GM18519 (cell line): ENCODE measurements at regions not wholly inside any gene's neighbourhood (a gene's known extent, or its start where the extent isn't known, plus 50 kb on each side); places are given as distances from the start of the nearest gene placed in this dataset.
A peak's percentile ranks its signal among the peaks of the same experiment; 100 is the strongest.
"Not testable (repeated sequence)": the region's sequence is repeated elsewhere in the genome, so short reads cannot be mapped to it uniquely, and the experiment has no call there.

Experiments used
- ATAC-seq: cut with Tn5 transposase; IDR thresholded peaks from one replicate; pipeline ENCODE4 v1.9.1; 2021; ENCODE audit warnings: mild to moderate bottlenecking, moderate library complexity; ENCODE audit not compliant: unreplicated experiment, low FRiP score

DNA sequence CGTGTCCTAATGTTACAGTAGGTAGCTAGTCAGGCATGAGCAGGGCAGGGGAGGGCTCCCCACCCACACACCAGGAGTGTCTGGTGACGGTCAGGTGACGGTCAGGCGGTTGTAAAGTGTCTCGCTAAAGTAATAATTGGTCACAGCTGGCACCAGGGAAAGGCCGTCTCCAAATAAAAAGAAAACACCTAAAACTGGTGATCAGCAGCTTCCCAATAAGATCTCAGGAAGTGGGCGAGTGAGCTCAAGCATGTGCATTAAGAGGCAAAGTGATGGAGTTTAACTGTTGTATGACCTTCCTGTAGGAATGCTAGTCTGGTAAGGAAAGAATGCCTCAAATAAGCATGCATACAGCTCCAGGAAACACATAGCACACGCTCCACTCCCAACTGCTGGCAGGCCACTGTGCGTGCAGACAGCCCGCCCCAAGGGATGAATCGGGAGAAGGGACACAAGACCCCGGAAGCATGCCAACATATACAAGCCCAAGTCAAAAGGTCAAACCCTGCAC lies 177.1 kb downstream of the RNF144A start:
- no peak for ATAC-seq

DNA sequence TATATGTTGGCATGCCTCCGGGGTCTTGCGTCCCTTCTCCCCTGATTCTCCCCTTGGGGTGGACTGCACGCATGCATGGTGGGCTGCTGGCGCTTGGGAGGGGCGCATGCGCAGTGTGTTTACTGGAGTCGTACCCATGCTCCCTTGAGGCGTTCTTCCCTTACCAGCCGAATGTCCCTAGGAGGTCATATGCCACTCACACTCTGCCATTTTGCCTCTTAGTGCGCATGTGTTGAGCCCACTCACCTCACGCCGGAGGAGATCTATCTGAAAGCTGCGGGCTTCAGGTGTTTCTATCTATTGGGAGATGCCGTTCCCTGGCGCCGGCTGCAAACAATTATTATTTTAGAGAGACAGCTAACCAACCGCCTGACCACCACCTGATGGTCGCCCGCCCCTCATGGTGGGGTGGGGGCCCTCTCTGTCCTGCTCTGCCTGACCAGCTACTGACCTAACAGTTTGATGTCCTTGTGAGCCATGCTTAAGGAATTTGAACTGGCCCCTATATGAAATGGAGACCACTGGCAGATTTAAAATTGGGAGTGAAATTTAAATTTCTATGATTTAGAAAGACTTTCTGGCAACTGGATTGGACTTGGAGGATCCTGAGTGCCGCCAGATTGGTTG lies 179.6 kb downstream of the RNF144A start:
- ATAC-seq, result no peak

DNA sequence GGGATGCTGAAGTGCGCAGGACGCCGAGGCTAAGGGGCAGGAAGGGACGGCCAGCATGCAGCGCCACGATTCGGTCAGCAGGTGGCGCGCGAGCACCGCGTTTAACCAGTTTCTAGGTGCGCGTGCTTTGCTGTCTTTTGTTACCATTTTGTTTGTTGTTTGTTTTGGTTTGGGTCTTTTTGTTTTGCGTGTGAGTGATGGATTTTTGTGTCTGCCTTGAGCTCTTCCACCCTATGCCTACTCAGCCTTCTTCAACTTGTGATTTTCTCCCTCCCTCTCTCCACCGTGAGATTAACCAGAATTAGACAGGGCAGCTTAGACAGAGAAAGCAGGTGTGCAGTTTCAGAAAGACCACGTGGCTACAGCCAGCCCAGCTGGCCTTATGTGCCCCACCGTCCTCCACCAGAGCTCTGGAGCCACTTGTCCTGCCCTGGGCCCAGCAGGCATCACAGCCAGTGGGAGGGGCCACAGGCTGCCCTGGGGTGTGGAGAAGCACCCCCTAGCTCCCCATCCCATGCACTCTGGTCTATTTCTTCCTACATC lies 180.2 kb downstream of the RNF144A start:
- peak; percentile 78 for ATAC-seq

DNA sequence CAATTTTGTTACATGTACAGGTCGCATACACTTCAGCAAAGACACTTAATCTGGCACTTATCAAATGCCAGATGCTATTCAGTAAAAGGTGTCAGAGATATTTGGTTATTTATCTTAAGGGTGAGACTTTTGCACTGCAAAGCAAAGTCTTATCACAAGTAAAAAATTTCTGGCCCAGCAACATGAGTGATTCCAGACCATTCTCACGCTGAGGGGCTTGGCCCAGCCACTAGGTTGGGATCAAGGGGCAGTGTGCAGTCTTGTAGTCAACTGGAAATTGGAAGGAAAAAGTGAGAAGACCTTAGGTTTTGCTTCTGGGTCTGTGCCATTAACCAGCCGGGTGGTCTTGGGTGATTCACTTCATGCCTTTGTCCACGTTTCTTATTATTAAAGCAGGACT lies 181.6 kb downstream of the RNF144A start:
- no peak for ATAC-seq

DNA sequence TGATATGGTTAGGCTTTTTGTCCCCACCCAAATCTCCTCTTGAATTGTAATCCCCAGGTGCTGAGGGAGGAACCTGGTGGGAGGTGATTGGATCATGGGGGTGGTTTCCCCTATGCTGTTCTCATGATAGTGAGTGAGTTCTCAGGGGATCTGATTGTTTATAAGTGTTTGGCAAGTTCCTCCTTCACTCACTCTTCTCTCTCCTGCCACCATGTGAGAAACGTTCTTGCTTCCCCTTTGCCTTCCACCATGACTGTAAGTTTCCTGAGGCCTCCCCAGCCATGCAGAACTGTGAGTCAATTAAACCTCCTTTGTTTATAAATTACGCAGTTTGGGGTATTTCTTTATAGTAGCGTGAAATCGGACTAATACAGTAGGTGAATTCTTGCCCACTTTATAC lies 182.5 kb downstream of the RNF144A start:
- not testable (repeated sequence) for ATAC-seq

DNA sequence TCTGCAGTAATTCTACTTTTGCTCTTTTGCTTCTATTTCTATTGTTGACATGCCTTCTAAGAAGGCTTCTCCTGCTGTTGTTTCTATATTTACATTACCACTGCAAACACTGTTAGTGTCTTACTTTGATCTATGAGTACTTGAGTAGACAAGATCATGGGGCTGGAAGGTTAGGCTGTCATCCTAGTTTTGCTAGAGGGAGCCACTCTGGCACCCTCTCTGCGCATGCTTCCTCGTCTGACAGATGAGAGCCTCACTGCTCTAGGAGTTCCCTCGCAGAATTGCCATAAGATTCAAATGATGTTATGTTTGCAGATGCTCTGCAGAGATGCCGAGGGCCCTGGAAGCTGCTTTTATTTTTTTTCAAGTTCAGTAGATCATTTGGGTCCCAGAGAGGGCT lies 185.6 kb downstream of the RNF144A start:
- ATAC-seq, result no peak

DNA sequence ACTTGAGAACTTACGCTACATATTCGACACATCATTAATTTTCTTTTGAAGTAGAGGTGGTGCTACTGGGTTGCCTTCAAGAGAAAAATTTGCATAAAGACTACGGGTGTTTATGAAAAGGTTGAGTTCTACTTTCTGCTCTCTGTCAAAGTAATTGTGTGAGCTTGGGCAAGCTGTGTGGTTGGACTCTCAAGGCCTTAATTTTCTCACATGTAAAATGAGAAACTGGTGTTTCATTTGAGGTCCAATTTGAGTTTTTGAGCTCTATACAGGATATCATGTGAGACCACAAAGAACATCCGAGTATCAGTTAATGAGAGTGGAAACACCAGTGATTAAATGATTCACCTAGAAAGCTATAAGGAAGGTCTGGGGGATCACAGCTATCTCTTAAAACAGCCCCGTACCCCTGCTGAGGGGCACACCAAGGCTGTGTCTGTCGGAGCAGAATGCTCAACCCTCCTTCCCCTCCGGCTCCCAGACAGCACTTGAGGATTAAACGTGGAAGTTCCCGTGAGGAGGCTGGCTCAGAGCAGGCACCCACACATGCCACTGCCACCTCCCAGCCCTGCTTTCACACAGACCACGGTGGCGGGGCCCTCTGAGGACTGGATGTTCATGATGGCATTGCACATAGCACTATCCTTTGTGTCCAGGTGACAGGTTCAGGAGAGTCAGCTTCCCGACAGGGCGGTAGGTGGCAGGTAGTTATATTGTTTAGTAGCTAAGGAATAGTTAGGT lies 191.8 kb downstream of the RNF144A start:
- ATAC-seq, result no peak

DNA sequence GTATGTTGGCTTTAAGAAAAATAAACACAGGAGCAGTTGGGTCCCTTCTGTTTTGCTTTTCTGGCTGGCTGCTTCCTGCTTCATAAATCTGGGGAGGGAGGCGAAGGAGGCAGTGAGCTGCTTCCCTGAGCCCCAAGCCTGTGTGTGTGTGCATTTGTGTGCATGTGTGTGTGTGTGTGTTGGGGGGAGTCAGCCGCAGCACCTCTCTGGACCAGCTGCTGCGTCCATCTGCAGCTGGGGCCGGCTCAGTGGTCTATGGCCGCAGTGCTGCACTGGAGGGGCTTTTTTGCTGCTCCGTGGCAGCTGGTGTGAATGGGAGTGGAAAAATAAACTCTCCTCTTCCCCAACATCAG lies 192.3 kb downstream of the RNF144A start:
- ATAC-seq, result no peak

DNA sequence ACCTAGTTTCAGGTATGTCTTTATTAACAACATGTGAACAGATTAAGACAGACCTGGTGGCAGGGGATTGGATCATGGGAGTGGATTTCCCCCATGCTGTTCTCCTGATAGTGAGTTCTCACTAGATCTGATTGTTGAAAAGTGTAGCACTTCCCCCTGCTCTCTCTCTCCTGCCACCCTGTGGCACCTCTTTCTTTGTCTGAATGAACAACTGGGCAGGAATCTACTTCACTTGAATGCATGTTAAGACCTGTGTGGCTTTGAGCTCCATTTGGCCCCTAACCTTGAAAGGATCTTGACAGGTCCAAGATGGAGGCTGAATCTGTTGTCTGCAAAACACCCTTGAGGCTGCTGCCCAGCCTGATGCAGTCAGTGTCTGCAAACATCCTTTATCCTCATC lies 194.4 kb downstream of the RNF144A start:
- ATAC-seq, result no peak

DNA sequence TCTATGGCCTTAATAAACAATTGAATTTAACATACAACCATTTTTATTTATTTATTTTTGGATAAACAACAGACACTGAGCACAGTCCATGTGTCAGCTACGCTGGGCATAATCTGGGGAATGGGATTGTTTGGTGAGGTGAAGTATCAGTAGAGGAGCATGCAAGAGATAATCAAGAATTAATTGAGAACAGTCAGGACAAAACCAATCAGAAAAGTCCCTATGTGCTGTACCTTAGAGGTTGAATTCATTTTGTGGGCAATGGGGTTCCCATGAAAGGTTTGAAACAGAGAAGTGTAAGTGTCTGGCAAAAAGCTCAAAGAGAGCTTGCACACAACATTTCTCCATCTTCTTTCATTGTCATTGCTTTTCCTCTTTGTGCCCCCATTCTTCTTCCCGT lies 198.2 kb downstream of the RNF144A start:
- ATAC-seq, result no peak

DNA sequence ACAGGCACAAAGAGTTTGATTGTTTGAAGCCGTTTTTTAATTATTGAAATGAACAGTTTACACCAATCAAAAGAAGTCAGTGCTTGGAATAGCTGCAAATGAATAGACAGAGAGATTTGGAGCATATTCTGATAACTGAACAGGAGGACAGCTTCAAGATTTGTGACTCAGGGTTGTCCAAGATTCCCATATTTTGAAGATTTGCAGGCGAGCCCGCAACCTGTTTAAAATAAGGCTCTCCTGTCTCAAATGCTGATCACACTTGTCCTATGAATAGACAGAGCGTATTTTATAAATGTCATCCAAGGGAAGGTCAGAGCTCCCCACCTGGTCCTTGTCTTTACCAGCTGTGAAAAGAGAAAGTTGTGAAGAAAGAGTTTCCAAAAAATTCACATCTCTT lies 198.7 kb downstream of the RNF144A start:
- no peak for ATAC-seq

DNA sequence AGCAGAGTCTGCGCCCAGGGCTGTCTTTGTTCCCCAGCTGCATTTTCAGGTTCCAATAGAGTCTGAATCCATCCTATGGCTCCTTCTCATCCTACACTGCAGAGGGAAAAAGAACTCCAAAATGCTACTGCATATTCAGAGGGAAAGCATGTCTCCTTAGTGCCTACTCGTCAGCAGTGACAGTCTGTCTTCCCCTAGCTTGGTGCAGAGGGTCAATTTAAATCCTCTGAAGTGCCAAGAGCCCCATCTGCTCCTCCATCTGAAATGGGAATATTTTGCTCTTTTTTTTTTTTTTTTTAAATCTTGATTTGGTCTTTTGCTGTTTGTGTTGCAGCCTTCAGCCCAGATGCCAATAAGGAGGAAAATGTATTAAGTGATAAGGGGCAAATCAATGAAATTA lies 199.3 kb downstream of the RNF144A start:
- no peak for ATAC-seq

DNA sequence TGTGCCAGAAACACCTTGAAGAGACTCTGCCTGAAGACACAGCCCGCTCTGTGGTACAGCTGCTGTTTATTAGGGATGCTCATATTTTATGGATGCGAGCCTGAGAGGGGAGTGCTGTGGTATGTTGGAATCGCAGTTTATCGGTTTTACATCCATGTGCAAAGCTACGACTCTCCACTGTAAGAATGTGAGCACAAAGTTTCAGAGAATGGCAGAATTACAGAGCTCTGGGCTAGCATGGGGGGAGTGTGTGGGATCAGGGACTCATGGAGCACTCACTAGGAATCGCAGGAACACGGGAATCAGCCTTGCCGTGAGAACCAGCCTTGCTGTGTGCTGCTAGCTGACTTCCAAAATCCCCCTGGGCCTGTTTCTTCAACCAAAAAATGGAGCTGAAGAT lies 199.9 kb downstream of the RNF144A start:
- ATAC-seq, result no peak

DNA sequence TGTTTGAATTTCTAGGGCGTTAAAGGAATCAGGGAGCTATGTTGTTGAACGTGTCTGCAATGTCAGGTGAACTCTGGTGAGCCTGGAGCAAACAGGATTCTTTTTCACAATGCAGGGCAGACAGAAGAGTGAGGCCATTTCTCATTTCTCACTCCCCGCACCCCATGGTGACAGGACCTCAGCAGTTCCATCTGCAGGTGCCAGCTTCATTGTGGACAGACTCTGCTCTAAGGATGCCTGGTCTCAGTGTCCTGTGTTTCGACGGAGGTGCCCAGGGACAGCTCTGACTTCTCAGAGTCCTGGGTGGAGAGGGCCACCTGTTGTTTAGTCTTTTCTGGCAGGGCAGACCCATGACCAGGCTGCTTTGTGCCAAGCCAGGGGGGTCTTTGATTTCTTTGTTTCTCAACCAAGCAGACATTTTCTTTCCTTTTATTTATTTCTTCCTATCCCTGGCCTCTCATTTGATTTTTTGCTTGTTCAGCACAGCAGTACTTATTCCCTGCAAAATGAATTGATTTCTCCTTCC lies 201.5 kb downstream of the RNF144A start:
- ATAC-seq, result no peak

DNA sequence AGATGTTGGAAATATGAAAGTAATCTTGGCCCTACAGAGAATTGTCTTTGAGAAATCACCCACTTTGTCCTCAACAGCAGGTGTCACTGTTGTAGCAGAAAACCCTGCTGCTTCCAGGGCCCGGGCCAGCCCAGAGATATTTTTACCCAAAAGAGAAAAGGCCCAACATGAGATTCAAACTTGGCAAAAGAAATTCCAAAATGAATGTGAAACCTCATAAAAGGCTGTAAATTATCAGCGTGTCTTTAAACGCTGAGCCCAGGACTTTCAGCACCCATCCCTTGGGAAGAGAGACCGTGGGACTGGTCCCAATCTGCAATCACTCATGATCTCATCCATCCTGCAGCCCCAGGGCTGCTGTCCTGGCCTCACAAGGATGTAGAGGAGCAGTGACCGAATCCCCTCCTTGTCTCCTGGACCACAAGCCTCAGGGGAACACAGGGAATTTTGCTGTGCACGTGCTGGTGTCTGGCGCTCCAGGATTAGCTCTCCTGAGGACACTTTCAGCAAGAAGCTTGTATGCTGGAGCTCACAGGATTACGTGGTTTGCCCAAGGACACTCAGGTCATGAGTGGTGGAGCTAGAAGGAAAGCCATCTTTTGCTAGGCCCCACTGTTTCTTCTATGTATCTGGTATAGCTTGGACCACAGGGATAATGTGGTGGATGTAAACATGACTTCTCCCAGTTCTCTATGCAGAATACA lies 202.1 kb downstream of the RNF144A start:
- no peak for ATAC-seq

DNA sequence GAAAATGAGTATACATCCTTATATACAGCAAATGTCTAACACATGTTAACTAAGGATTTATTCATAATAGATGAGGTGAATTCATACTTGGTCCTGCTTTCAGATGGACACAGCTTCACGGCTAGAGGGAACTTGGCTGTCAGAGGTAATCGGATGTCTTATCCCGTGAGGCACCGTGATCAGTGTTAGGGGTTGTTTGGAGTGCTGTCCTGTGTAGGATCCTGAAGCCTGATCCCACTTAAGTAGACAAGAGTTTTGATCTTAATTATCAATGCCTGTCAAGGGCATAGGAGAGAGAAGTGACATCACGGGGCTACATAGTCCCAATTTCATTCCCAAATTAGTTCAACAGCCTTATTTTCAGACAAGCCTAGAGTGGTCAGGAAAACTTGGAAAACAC lies 204.6 kb downstream of the RNF144A start:
- no peak for ATAC-seq

DNA sequence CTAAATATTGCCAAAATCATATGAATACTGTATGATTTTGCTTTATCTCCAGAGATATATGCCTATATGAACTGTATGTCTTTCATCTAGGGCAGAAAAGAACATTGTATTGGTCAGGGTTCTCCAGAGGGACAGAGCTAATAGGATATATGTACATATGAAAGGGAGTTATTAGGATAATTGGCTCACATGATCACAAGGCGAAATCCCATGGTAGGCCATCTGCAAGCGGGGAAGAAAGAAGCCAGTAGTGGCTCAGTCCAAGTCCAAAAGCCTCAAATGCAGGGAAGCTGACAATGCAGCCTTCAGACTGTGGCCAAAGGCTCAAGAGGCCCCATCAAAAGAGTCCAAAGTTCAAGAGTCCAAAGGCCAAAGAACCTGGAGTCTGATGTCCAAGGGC lies 209.9 kb downstream of the RNF144A start:
- no peak for ATAC-seq

DNA sequence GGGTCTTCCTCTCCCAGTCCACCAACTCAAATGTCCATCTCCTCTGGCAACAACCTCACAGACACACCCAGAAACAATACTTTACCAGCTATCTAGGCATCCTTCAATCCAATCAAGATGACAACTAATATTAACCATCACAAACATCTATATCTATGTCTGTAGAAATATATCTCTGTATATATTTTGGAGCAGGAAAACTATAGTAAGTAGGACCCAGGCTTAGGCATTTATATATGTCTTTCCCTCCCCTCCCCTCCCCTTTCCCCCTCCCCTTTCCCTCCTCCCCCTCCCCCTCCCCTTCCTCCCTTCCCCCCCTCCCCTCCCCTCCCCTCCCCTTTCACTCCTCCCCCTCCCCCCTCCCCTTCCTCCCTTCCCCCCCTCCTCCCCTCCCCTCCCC lies 210.5 kb downstream of the RNF144A start:
- ATAC-seq, result no peak

DNA sequence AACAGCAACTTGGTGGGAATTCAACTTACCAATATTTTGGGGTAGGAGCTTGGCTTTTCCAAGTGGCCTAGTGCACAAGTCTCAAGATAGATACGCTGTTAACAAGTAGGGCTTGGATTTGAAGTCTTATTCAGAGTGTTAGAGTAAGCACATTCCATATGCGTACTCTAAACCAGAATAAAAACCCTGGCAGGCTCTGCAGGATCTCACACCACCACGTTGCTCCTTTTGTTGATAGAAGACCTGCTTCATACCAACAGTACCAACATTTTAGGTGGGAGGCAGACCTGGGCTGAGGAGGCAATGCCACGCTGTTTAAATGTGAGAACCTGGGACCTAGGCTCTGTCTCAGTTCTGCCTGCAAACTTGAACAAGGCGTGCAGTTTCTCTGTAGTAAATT lies 214.0 kb downstream of the RNF144A start:
- ATAC-seq, result no peak

DNA sequence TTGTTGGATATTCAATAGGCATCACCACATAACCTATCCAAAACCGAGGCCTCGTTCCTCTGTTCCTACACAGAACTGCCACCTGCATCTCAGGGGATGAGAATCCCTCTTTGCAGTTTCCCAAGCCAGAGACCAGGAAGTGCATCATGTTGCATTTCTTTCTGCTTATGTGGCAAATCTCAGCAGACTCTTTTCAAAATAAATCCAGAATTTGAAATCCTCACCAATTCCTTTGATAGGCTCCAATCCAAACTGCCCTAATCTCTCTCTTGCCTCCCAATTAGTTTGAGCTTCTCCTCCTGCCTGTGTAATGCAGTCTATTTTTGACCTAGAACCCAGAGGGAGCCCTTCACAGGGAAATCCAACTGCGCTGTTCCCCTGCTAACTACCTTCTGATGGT lies 215.5 kb downstream of the RNF144A start:
- ATAC-seq, result no peak

DNA sequence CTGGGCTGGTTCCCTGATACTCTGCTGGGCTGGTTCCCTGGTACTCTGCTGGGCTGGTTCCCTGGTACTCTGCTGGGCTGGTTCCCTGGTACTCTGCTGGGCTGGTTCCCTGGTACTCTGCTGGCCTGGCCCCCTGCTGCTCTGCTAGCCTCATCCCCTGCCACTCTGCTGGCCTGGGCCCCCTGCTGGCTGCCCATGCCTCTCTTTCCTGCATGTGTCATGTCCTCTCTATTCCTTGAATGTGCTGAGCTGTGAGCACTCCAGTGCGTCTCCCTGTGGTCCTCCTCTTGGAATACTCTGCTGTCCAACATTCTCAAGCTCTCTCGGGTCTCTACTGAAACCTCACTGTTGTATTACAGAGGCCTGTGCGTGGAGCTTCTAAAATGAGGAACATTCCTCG lies 216.3 kb downstream of the RNF144A start:
- no peak for ATAC-seq
